ENCODE measurements at regions not wholly inside any gene's neighbourhood (a gene's known extent, or its start where the extent isn't known, plus 50 kb on each side); places are given as distances from the start of the nearest gene placed in this dataset.

DNA sequence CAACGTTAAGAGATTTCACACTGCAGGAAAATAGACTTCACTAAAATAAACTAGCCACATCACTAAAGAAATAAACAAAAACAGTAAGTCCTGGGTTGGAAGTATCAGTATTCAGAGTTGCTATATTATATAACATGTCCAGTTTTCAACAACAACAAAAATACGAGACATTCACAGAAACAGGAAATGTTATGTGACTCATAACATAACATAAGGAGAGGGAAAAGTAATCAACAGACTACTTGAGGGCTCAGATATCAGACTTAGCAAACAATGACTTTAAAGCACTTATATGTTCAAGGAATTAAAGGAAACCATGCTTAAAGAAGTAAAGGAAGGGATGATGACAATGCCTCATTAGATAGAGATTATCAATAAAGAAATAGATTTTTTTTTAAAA is 73.5 kb upstream of the MKLN1 start:
- H2AFZ ChIP-seq (ENCODE audit: low read length): no peak overlapping the region

DNA sequence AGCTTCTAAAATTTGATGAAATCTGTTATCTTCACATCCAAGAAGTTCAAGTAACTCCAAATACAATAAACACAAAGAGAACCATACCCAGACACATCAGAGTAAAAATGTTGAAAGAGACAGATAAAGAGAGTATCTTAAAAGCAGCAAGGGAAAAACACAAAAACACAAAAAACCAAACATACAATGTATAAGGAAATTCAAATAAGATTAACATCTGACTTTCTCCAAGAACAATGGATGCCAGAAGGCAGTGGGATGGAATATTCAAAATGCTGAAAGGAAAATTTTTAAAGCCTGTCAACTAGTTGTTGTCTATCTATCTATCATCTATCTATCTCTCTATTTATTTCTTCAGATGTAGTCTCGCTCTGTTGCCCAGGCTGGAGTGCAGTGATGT is 72.4 kb upstream of the MKLN1 start:
- no peak overlapping the region for H3K4me2 ChIP-seq (ENCODE audit: low read depth, low read length)
- H4K20me1 ChIP-seq (ENCODE audit: insufficient read depth, low read length): no peaks in the 10 kb centered on the region
- no peaks in the 10 kb centered on the region for H3K79me2 ChIP-seq (ENCODE audit: low read length)
- no peaks in the 10 kb centered on the region for H3K9me2 ChIP-seq (replicated peaks; ENCODE audit: insufficient read depth, low read length)
- no peak for TF ChIP-seq EZH2 (optimal IDR thresholded peaks at IDR 0.05; ENCODE audit: low read depth, low read length)
- TF ChIP-seq EZH2phosphoT487 (IDR thresholded peaks at IDR 0.05; ENCODE audit: low read length): no peak
- TF ChIP-seq, protein P1, sequence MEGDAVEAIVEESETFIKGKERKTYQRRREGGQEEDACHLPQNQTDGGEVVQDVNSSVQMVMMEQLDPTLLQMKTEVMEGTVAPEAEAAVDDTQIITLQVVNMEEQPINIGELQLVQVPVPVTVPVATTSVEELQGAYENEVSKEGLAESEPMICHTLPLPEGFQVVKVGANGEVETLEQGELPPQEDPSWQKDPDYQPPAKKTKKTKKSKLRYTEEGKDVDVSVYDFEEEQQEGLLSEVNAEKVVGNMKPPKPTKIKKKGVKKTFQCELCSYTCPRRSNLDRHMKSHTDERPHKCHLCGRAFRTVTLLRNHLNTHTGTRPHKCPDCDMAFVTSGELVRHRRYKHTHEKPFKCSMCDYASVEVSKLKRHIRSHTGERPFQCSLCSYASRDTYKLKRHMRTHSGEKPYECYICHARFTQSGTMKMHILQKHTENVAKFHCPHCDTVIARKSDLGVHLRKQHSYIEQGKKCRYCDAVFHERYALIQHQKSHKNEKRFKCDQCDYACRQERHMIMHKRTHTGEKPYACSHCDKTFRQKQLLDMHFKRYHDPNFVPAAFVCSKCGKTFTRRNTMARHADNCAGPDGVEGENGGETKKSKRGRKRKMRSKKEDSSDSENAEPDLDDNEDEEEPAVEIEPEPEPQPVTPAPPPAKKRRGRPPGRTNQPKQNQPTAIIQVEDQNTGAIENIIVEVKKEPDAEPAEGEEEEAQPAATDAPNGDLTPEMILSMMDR (IDR thresholded peaks at IDR 0.05; ENCODE audit: low read length): no peak
- H3K27me3 ChIP-seq (replicated peaks; ENCODE audit: insufficient read depth, low read length): no peaks in the 10 kb centered on the region
- no peaks in the 10 kb centered on the region for H3K4me1 ChIP-seq (ENCODE audit: low read length)
- no peaks in the 10 kb centered on the region for H3K9me3 ChIP-seq (replicated peaks; ENCODE audit: insufficient read depth, low read length)
- H3K4me3 ChIP-seq (ENCODE audit: low read length): no peak overlapping the region
- DNase-seq: no peak
- H2AFZ ChIP-seq (ENCODE audit: low read length): no peak overlapping the region
- H3K27ac ChIP-seq (ENCODE audit: low read length): no peak overlapping the region
- no peaks in the 10 kb centered on the region for H3K36me3 ChIP-seq (replicated peaks; ENCODE audit: insufficient read depth, low read length)
- H3K9ac ChIP-seq (ENCODE audit: low read length): no peak overlapping the region
- H3F3A ChIP-seq (ENCODE audit: insufficient read depth, low read length): no peaks in the 10 kb centered on the region

More for the DNA sequence above, 73.5 kb upstream of the MKLN1 start:
- H3K9me2 ChIP-seq (replicated peaks; ENCODE audit: insufficient read depth, low read length): no peaks in the 10 kb centered on the region
- no peak overlapping the region for H3K4me3 ChIP-seq (ENCODE audit: low read length)
- H3K79me2 ChIP-seq (ENCODE audit: low read length): no peaks in the 10 kb centered on the region
- no peak overlapping the region for H3K27ac ChIP-seq (ENCODE audit: low read length)
- no peaks in the 10 kb centered on the region for H3K4me1 ChIP-seq (ENCODE audit: low read length)
- H3K9me3 ChIP-seq (replicated peaks; ENCODE audit: insufficient read depth, low read length): no peaks in the 10 kb centered on the region
- no peak for TF ChIP-seq EZH2phosphoT487 (IDR thresholded peaks at IDR 0.05; ENCODE audit: low read length)
- H3K36me3 ChIP-seq (replicated peaks; ENCODE audit: insufficient read depth, low read length): no peaks in the 10 kb centered on the region
- H4K20me1 ChIP-seq (ENCODE audit: insufficient read depth, low read length): no peaks in the 10 kb centered on the region
- H3K4me2 ChIP-seq (ENCODE audit: low read depth, low read length): no peak overlapping the region
- H3F3A ChIP-seq (ENCODE audit: insufficient read depth, low read length): no peaks in the 10 kb centered on the region
- no peak for DNase-seq
- no peak overlapping the region for H3K9ac ChIP-seq (ENCODE audit: low read length)
- H3K27me3 ChIP-seq (replicated peaks; ENCODE audit: insufficient read depth, low read length): no peaks in the 10 kb centered on the region

DNA sequence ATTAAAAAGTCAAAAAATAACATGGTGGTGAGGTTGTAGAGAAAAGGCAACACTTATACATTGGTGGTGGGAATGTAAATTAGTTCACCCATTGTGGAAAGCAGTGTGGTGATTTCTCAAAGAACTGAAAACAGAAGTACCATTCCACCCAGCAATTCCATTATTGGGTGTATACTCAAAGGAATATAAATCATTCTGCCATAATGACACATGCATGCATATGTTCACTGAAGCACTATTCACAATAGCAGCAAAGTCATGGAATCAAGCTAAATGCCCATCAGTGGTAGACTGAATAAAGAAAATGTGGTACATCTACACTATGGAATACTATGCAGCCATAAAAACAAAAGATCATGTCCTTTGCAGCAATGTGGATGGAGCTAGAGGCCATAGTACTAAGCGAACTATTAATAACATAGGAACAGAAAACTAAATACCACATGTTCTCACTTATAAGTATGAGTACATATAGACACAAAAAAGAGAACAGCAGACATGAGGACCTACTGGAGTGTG is 66.1 kb upstream of the MKLN1 start:
- Histone ChIP-seq H3K9me2 (replicated peaks; ENCODE audit: insufficient read depth, low read length) (no peaks in the 10 kb centered on the region), H3K4me2 (ENCODE audit: low read depth, low read length) (no peak overlapping the region), H3K27me3 (replicated peaks; ENCODE audit: insufficient read depth, low read length) (no peaks in the 10 kb centered on the region), H3K4me3 (ENCODE audit: low read length) (no peak overlapping the region), H3K36me3 (replicated peaks; ENCODE audit: insufficient read depth, low read length) (no peaks in the 10 kb centered on the region), H3K27ac (ENCODE audit: low read length) (no peak overlapping the region), H3K4me1 (ENCODE audit: low read length) (no peaks in the 10 kb centered on the region), H3F3A (ENCODE audit: insufficient read depth, low read length) (no peaks in the 10 kb centered on the region), H3K9me3 (replicated peaks; ENCODE audit: insufficient read depth, low read length) (no peaks in the 10 kb centered on the region), H3K79me2 (ENCODE audit: low read length) (no peaks in the 10 kb centered on the region), H2AFZ (ENCODE audit: low read length) (no peak overlapping the region), H4K20me1 (ENCODE audit: insufficient read depth, low read length) (no peaks in the 10 kb centered on the region), H3K9ac (ENCODE audit: low read length) (no peak overlapping the region)
- DNase-seq: no peak
- TF ChIP-seq EZH2phosphoT487 (IDR thresholded peaks at IDR 0.05; ENCODE audit: low read length): no peak
- TF ChIP-seq, protein P1 (IDR thresholded peaks at IDR 0.05; ENCODE audit: low read length): no peak
- no peak for TF ChIP-seq EZH2 (optimal IDR thresholded peaks at IDR 0.05; ENCODE audit: low read depth, low read length)

DNA sequence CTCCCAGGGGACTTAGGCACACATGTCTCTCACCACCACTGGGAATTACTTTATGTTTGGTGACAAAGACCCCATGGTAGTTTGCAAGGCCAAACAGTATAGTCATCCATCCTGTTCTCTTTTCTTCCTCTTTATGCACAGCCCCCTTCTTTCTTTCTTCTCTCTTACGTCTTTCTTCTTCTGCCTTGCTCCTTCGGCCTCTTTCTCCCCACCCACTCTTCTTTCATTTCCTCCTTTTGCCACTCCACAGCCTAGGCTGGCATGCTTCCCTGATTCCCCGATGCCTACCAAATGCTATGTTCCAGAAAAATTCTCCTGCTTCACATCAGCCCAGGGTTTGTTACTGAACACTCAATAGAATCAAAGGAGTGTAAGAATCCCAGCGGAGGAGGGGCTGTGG is 62.4 kb upstream of the MKLN1 start:
- TF ChIP-seq, protein P1 (IDR thresholded peaks at IDR 0.05; ENCODE audit: low read length): no peak
- TF ChIP-seq EZH2phosphoT487 (IDR thresholded peaks at IDR 0.05; ENCODE audit: low read length): no peak
- TF ChIP-seq EZH2 (optimal IDR thresholded peaks at IDR 0.05; ENCODE audit: low read depth, low read length): no peak
- Histone ChIP-seq H3K79me2 (ENCODE audit: low read length) (no peaks in the 10 kb centered on the region), H3F3A (ENCODE audit: insufficient read depth, low read length) (no peaks in the 10 kb centered on the region), H4K20me1 (ENCODE audit: insufficient read depth, low read length) (no peaks in the 10 kb centered on the region), H3K9me3 (replicated peaks; ENCODE audit: insufficient read depth, low read length) (no peaks in the 10 kb centered on the region), H3K27me3 (replicated peaks; ENCODE audit: insufficient read depth, low read length) (no peaks in the 10 kb centered on the region), H3K4me2 (ENCODE audit: low read depth, low read length) (no peak overlapping the region), H2AFZ (ENCODE audit: low read length) (no peak overlapping the region), H3K4me1 (ENCODE audit: low read length) (no peaks in the 10 kb centered on the region), H3K9me2 (replicated peaks; ENCODE audit: insufficient read depth, low read length) (no peaks in the 10 kb centered on the region), H3K9ac (ENCODE audit: low read length) (no peak overlapping the region), H3K27ac (ENCODE audit: low read length) (no peak overlapping the region), H3K36me3 (replicated peaks; ENCODE audit: insufficient read depth, low read length) (no peaks in the 10 kb centered on the region), H3K4me3 (ENCODE audit: low read length) (no peak overlapping the region)
- DNase-seq: no peak
